Calu3 (cell line): ENCODE measurements at regions not wholly inside any gene's neighbourhood (a gene's known extent, or its start where the extent isn't known, plus 50 kb on each side); places are given as distances from the start of the nearest gene placed in this dataset.

Experiments
- BruUV-seq: library from RNA; stranded (reverse); fragments of 400-500 nt; replicated peaks from 2 replicates; lab custom pipeline; 2021; lab: Mats Ljungman, UMichigan
- CTCF ChIA-PET: fragments of 300-600 bp; sonication (Branson Sonifier 250); formaldehyde crosslinking; loops from one replicate; lab custom pipeline; 2022; ENCODE audit warnings: antibody characterized with exemption; lab: Charles Lee
- DNase-seq: peaks from one replicate; pipeline ENCODE4 v3.0.0; 2022
- H3K27ac Mint-ChIP-seq: one replicate; pipeline ENCODE4 v1.8.0; 2022; ENCODE audit warnings: mixed read lengths; ENCODE audit not compliant: unreplicated experiment
- H3K27me3 Mint-ChIP-seq: one replicate; pipeline ENCODE4 v1.8.0; 2022; ENCODE audit warnings: mixed read lengths; ENCODE audit not compliant: unreplicated experiment
- H3K36me3 Mint-ChIP-seq: one replicate; pipeline ENCODE4 v1.8.0; 2022; ENCODE audit warnings: mild to moderate bottlenecking, moderate library complexity, mixed read lengths; ENCODE audit not compliant: insufficient read depth, unreplicated experiment
- H3K4me1 Mint-ChIP-seq: one replicate; pipeline ENCODE4 v1.8.0; 2022; ENCODE audit warnings: mild to moderate bottlenecking, low read depth, mixed read lengths; ENCODE audit not compliant: unreplicated experiment
- H3K4me3 Mint-ChIP-seq: one replicate; pipeline ENCODE4 v1.8.0; 2022; ENCODE audit warnings: mild to moderate bottlenecking, low read depth, moderate library complexity, mixed read lengths; ENCODE audit not compliant: unreplicated experiment
- H3K9me3 Mint-ChIP-seq: one replicate; pipeline ENCODE4 v1.8.0; 2022; ENCODE audit warnings: low read depth, mixed read lengths; ENCODE audit not compliant: unreplicated experiment
- intact Hi-C: fragments of 100-400 bp; cut with micrococcal nuclease; formaldehyde crosslinking; loops from one replicate; pipeline ENCODE4 v1.10.0; 2022; ENCODE audit not compliant: unreplicated experiment
- TF ChIP-seq, protein P1 (sequence below): fragments of 200-600 bp; IDR thresholded peaks from one replicate; pipeline ENCODE4 v1.8.0; 2022; ENCODE audit warnings: antibody characterized with exemption; ENCODE audit not compliant: unreplicated experiment

DNA sequence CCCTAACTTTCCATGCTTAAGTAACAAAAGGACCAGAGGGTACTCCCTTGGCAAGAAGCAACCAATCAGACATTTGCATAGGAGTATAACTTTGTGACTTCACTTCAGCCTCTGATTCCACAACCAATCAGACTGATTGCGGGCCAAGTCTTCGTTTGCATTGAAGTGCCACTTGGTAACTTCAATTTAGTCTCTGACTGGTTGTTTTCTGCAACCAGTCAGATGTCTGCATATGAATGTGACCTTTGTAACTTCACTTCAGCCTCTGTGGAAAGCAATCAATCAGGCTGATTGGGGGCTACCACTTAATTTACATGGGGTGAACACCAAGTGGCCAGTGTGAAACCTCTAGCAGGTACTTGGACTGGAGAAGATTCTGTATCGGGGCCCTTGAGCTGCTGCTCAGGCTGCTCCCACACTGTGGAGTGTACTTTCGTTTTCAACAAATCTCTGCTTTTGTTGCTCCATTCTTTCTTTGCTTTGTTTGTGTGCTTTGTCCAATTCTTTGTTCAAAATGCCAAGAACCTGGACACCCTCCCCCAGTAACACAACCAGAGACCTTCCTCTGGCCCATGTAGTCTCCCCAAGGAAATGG is 241.5 kb downstream of the ACKR3 start:
- Mint-ChIP-seq H3K27ac (no peak overlapping the region), H3K36me3 (no peaks in the 10 kb centered on the region), H3K4me3 (no peak overlapping the region), H3K4me1 (no peaks in the 10 kb centered on the region), H3K27me3 (peaks cover 12% of the 10 kb centered on the region), H3K9me3 (peaks cover 7% of the 10 kb centered on the region)
- no TSS peak for BruUV-seq
- no peak for DNase-seq
- CTCF ChIA-PET = no interaction called here
- TF ChIP-seq, protein P1, sequence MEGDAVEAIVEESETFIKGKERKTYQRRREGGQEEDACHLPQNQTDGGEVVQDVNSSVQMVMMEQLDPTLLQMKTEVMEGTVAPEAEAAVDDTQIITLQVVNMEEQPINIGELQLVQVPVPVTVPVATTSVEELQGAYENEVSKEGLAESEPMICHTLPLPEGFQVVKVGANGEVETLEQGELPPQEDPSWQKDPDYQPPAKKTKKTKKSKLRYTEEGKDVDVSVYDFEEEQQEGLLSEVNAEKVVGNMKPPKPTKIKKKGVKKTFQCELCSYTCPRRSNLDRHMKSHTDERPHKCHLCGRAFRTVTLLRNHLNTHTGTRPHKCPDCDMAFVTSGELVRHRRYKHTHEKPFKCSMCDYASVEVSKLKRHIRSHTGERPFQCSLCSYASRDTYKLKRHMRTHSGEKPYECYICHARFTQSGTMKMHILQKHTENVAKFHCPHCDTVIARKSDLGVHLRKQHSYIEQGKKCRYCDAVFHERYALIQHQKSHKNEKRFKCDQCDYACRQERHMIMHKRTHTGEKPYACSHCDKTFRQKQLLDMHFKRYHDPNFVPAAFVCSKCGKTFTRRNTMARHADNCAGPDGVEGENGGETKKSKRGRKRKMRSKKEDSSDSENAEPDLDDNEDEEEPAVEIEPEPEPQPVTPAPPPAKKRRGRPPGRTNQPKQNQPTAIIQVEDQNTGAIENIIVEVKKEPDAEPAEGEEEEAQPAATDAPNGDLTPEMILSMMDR = no peak
- intact Hi-C loops = no loop called here

DNA sequence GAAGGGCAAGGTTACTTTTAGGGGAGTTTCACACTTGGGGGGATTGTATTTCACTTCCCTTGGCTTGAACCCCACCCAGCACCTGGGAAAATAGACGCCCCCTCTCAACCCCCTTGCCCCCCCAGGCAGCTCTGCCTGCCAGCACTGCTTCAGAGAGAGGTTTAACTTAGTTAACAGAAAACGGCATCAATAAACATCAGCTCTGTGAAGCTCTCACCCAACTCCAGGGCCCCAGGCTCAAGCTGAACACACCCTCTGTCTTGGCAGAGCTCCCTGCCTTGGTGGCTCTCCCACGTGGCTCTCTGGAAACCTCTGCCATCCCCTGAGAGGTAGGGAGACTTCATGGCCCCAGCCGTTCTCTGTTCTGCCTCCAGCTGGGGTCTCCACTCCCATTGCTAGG is 244.1 kb downstream of the ACKR3 start:
- peaks cover 19% of the 10 kb centered on the region for H3K27me3 Mint-ChIP-seq
- DNase-seq = no peak
- intact Hi-C loops = no loop called here
- CTCF ChIA-PET = interaction anchor here (0.7 kb wide), 1 partner anchor 176 kb away, joined by 3 read pairs; no protein-coding TSS in a partner anchor
- no peak overlapping the region for H3K4me3 Mint-ChIP-seq
- no TSS peak for BruUV-seq
- TF ChIP-seq, protein P1 = no peak
- no peaks in the 10 kb centered on the region for H3K4me1 Mint-ChIP-seq
- no peaks in the 10 kb centered on the region for H3K36me3 Mint-ChIP-seq
- no peaks in the 10 kb centered on the region for H3K9me3 Mint-ChIP-seq
- no peak overlapping the region for H3K27ac Mint-ChIP-seq

DNA sequence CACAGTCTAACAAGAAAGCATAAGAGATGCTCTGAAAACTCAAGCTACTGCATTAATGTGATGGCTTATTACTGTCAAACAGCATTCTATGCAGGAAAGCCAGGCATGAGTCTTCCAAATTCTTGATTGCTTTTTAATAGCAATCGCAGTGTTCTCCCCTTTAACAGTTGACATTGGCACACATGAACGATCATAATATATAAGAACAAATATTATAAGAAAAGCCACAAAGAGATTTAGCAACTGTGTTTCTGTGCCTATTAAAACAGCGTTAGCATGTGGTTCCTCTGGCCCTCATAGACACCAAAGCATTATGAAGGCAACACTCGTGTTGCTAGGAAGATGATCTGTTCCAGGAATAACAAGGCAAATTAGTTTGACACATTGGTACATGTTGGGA is 245.0 kb downstream of the ACKR3 start:
- no peaks in the 10 kb centered on the region for H3K4me1 Mint-ChIP-seq
- no TSS peak for BruUV-seq
- intact Hi-C loops = no loop called here
- CTCF ChIA-PET = no interaction called here
- no peak for DNase-seq
- H3K9me3 Mint-ChIP-seq = no peaks in the 10 kb centered on the region
- H3K4me3 Mint-ChIP-seq = no peak overlapping the region
- TF ChIP-seq, protein P1 = no peak
- H3K27me3 Mint-ChIP-seq = peaks cover 16% of the 10 kb centered on the region
- H3K27ac Mint-ChIP-seq = no peak overlapping the region
- H3K36me3 Mint-ChIP-seq = no peaks in the 10 kb centered on the region

DNA sequence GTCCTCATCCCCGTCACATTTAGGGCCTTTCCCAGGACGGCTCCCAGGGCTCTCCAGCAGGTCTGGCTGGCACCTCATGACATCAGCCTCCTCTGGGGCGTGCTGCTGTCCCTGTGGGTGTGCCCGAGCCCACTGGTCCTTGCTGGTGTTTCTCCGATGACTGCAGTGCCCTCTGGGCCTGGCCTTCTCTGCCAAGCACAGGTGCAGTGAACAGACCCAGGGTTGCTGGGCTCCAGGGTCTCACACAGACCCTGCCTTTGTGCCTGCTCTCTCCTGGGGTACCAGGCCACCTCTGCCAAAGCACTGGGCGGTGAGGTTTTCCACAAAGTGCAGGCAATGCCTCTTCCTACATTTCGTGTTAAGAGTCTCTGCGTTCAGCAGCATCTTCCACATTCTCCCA is 246.1 kb downstream of the ACKR3 start:
- peaks cover 20% of the 10 kb centered on the region for H3K27me3 Mint-ChIP-seq
- no peaks in the 10 kb centered on the region for H3K4me1 Mint-ChIP-seq
- no peak for DNase-seq
- no peaks in the 10 kb centered on the region for H3K36me3 Mint-ChIP-seq
- CTCF ChIA-PET = no interaction called here
- H3K4me3 Mint-ChIP-seq = no peak overlapping the region
- no peaks in the 10 kb centered on the region for H3K9me3 Mint-ChIP-seq
- TF ChIP-seq, protein P1 = no peak
- intact Hi-C loops = no loop called here
- no TSS peak for BruUV-seq
- no peak overlapping the region for H3K27ac Mint-ChIP-seq
